ENCODE measurements at regions not wholly inside any gene's neighbourhood (a gene's known extent, or its start where the extent isn't known, plus 50 kb on each side); places are given as distances from the start of the nearest gene placed in this dataset.

- TF ChIP-seq CTCF (IDR thresholded peaks at IDR 0.05) = no peak
- no peak for TF ChIP-seq POLR2A (IDR thresholded peaks at IDR 0.05)
- intact Hi-C loops (cut with DNase I; ENCODE audit: low total_unique reads) = no loop called here
Measured at GRCh38 chr2:180513389-180513788, 467.0 kb upstream of the UBE2E3 start.

DNA sequence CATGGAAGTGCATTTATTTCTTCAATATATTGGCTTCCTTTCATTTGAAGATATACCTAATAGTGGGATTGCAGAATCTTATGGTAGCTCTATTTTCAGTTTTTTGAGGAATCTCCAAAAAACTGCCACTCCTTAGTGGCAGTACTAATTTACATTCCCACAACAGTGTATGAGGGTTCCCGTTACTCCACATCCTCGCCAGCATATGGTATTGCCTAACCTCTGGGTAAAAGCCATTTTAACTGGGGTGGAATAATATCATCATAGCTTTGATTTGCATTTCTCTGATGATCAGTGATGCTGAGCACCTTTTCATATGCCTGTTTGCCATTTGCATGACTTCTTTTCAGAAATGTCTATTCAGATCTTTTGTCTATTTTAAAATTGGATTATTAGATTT is 471.9 kb upstream of the UBE2E3 start:
- Histone ChIP-seq H3K9me3 (no peaks in the 10 kb centered on the region), H3K4me3 (no peak overlapping the region), H3K36me3 (no peaks in the 10 kb centered on the region), H3K4me1 (no peaks in the 10 kb centered on the region), H3K27ac (no peak overlapping the region), H3K27me3 (no peaks in the 10 kb centered on the region)
- no peak for TF ChIP-seq POLR2A (IDR thresholded peaks at IDR 0.05)
- no peak for TF ChIP-seq CTCF (IDR thresholded peaks at IDR 0.05)
- intact Hi-C loops (cut with DNase I; ENCODE audit: low total_unique reads) = no loop called here
- DNase-seq = no peak

More at GRCh38 chr2:180513389-180513788, 467.0 kb upstream of the UBE2E3 start:
- Histone ChIP-seq H3K9me3 (no peaks in the 10 kb centered on the region), H3K4me1 (no peaks in the 10 kb centered on the region), H3K4me3 (no peak overlapping the region), H3K27ac (no peak overlapping the region), H3K36me3 (no peaks in the 10 kb centered on the region), H3K27me3 (no peaks in the 10 kb centered on the region)
- DNase-seq = no peak

- intact Hi-C loops (cut with DNase I; ENCODE audit: low total_unique reads) = no loop called here
- H3K27me3 ChIP-seq = no peaks in the 10 kb centered on the region
- no peak for TF ChIP-seq CTCF (IDR thresholded peaks at IDR 0.05)
- H3K36me3 ChIP-seq = no peaks in the 10 kb centered on the region
- no peak overlapping the region for H3K27ac ChIP-seq
- no peaks in the 10 kb centered on the region for H3K4me1 ChIP-seq
- H3K4me3 ChIP-seq = no peak overlapping the region
- DNase-seq = no peak
- H3K9me3 ChIP-seq = no peaks in the 10 kb centered on the region
Measured at GRCh38 chr2:180507028-180507427, 473.4 kb upstream of the UBE2E3 start.

- TF ChIP-seq POLR2A (IDR thresholded peaks at IDR 0.05) (no peak), CTCF (IDR thresholded peaks at IDR 0.05) (no peak)
- Histone ChIP-seq H3K4me3 (no peak overlapping the region), H3K27ac (no peak overlapping the region), H3K4me1 (no peaks in the 10 kb centered on the region), H3K27me3 (no peaks in the 10 kb centered on the region), H3K9me3 (no peaks in the 10 kb centered on the region), H3K36me3 (no peaks in the 10 kb centered on the region)
- no peak for DNase-seq
- intact Hi-C loops (cut with DNase I; ENCODE audit: low total_unique reads) = no loop called here
Measured at GRCh38 chr2:180505203-180505602, 475.2 kb upstream of the UBE2E3 start.

DNA sequence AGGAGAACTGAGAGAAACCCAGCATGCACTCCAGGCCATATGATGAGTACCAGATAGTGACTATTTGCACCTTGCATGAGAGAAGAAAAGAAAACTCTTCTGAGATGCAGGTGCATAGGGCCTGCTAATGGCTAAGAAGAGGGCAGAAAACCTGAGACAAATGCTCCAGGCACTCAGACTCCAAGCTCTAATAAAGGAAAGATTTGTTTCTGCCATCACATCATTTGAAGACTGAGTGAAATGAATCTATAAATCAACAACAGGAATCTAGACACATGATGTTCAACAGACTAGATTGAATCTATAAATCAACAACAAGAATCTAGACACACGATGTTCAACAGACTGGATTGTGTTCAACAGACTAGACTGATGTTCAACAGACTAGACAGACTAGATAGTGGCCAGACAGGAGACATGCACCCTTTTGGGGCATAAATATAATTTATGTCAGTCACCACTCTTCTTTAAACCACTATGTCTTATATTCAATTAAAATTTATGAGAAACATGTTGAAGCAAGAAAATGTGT is 482.7 kb upstream of the UBE2E3 start:
- Histone ChIP-seq H3K27ac (no peak overlapping the region), H3K4me3 (no peak overlapping the region), H3K36me3 (no peaks in the 10 kb centered on the region), H3K9me3 (no peaks in the 10 kb centered on the region), H3K4me1 (no peaks in the 10 kb centered on the region), H3K27me3 (no peaks in the 10 kb centered on the region)
- no peak for DNase-seq
- intact Hi-C loops (cut with DNase I; ENCODE audit: low total_unique reads) = no loop called here
- TF ChIP-seq CTCF (IDR thresholded peaks at IDR 0.05) = no peak
- TF ChIP-seq POLR2A (IDR thresholded peaks at IDR 0.05) = no peak
